ENCODE measurements at regions not wholly inside any gene's neighbourhood (a gene's known extent, or its start where the extent isn't known, plus 50 kb on each side); places are given as distances from the start of the nearest gene placed in this dataset.
"Not testable (repeated sequence)": the region's sequence is repeated elsewhere in the genome, so short reads cannot be mapped to it uniquely, and the experiment has no call there.

DNA sequence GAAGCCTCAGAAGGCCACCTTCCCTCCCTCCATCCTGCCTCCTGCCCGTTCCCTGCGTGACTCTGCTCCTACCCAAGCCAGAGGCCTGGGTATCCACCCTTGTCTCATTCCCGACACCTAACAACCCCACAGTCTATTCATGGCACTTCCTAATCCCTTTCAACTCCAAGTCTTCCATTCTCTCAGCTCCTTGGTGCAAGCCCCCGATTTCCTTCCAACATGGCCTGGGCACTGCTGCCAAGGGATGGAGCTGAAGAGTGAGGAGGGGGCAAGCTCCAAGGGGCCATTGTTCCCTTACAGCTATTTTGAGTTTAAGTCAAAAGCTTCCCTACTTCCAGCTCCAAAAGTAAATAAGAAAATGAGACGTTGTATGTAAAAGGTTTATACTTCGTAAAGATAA, 84.8 kb upstream of the ASB18 start:
- DNase-seq, result no peak

DNA sequence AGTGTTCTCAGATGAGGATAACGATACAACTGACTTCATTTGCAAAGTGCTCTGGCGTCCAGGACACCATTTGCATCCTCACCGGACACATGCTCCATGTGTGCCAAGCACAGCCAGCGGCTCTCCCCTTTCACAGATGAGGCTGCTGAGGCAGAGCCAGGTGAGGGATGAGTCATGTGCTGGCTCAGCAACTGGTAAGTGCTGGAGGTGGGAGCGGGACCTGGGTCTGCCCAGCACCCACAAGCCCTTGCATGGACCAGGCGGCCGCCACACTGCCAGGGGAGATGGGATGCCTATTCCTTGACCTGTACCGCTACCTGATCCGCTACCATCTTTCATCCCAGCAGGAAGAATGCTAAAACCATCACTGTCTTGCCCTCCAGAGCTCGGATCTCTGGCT, 86.2 kb upstream of the ASB18 start:
- no peak for DNase-seq

- no peak for DNase-seq
Observed at GRCh38 chr2:236351966-236352525, 87.8 kb upstream of the ASB18 start.

DNA sequence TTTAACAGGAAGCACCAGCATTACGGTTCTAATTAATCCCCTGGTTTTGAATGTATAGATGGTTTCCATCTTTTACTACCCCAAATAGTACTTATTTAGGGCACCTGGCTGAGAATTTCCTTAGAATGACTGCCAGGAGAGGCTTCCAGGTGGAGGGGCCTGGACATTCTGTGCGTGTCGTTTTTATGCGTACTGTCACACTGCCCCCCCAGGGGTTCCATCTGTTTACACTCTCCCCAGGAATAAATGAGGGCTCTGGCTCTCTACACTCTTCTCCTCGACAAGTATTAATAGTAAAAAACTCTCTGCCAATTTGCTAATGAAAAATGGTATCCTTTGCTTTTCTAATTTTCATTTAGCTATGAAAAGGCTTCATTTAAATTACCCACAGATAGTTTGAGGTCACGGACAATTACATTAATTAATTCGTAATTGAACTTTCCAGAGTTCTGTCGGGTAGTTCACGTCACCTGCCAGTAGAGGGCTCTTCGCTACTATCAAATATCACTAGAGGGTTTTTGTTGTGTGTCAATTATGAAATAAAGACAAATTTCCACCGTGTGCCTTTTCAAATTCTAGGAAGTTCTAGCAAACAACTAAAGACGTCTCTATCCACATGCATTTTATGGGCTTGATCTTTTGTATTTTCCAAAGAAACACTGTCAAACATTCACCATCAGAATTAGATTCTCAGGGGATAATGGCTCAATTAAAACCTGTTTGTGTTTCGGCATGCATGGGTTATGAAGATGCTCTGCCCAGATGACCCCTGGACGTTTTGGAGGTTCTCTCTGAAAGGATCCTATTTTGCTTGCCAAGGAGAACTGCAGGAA, 88.8 kb upstream of the ASB18 start:
- no peak for DNase-seq

- no peak for DNase-seq
Observed at GRCh38 chr2:236353594-236353942, 89.4 kb upstream of the ASB18 start.

DNA sequence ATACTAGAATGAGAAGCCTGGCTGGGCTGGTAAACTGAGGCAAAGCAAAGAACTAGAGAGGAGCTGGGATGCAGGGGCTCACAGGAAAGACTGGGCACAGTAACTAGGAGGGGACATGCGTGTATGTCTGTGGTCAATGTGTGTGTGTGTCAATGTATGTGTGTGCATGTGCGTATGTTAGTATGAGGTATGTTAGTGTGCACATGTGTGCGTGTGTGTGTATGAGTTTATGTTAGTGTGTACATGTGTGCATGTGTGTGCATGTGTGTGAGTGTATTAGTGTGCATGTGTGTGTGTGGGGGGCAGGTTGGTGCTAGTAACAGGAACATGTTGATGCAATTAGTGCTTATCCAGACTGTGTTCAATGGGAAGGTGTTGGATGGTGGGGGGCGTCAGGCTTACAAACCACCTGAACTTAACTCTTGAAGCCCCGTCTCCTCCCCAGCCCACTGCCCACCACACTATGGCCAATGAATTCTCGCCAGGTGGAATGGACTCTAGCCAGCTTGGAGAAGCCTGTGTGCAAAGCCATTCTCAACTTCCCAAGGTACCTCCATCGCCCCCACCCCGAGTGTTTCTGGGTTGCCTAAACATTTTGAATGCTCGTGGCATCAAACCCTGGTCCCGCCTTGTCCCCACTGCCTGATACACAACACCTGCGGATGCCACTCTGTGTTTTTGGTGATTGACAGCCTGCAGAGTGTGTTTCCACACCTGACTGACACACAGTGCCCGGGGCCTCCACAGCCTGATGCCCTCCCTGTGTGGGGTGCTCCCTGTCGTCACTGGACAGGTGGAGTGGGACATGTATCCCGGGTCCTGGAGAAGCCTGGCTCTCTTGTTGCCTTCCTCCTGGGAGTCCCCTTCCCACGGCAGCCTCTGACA, 90.1 kb upstream of the ASB18 start:
- no peak for DNase-seq

- DNase-seq, result no peak
Observed at GRCh38 chr2:236354973-236355595, 90.9 kb upstream of the ASB18 start.

GRCh38 chr2:236355911-236356310, 91.7 kb upstream of the ASB18 start:
- no peak for DNase-seq

- not testable (repeated sequence) for DNase-seq
Observed at GRCh38 chr2:236356321-236356720, 92.1 kb upstream of the ASB18 start.

- DNase-seq, result not testable (repeated sequence)
Observed at GRCh38 chr2:236358482-236358881, 94.3 kb upstream of the ASB18 start.

DNA sequence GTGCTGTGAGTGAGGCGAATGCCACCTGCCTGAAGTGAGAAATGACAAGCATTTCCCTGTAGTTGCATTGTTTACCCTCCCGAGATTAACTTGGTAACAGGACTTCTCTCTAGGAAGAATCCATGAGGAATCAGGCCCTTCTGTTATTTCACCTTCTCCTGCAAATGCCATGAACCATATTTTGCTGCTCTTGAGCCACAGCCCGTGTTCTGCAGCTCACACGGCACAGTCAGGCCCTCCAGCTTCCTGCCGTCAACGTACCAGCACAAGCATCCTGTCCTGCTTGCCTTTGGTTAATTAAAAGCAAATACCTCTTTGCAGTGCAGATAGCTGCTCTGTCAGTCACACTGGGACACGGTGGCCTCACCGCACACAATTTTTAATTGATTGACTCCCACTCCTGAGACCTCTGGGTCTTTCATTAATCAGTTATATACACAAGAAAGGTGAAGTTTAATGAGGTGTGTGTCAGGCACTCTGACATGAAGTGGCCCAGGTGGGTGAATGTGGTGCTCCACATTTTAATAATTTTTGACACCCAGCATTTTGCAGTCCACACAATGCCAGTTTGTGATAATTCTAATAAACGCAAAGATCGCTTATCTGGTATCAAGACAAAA, 95.3 kb upstream of the ASB18 start:
- DNase-seq, result no peak

GRCh38 chr2:236360496-236360895, 96.3 kb upstream of the ASB18 start:
- DNase-seq, result no peak

DNA sequence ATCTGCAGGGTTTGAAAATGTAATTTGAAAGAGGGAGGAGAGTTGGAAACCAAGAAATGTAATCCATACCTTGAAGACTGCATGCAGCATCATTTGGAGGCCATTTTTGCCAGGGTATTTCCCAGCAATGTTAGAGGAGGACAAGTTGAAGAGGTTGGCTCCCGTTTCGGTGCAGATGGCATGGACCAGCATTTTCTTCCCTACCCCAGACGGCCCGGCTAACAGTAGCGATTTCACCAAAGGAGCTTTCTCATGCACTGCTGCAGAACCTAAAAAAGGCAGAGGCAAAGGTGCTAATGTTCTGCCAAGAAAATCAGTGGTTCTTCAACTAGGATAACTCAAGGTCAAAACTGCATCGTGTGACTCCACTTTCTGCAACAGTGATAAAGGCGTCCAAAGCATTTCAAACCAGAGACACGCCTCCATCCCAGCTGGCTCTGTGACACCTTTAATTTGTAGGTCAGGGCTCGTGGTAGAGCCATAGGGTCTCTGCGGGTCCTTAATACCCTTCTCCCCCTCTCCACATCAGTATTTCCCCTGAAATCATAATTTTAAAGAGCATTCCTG, 99.6 kb upstream of the ASB18 start:
- no peak for DNase-seq

- no peak for DNase-seq
Observed at GRCh38 chr2:236365258-236366048, 101.2 kb upstream of the ASB18 start.

DNA sequence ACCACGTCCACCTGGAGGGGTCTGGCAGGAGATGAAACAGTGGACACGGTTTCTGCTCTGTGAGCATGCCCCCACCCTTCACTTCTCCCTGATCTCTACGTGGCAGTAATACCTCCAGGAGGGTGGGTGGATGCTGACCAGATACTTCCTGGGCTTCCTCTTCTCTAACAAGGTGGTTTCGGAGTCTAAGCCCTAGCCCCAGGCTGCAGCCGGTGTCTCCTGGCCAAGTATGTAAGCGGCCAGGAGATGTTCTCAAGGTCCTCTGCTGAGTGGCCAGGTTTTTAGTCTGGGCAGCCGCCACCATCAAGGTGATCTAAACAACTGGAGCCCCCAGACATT, 101.8 kb upstream of the ASB18 start:
- DNase-seq, result no peak

DNA sequence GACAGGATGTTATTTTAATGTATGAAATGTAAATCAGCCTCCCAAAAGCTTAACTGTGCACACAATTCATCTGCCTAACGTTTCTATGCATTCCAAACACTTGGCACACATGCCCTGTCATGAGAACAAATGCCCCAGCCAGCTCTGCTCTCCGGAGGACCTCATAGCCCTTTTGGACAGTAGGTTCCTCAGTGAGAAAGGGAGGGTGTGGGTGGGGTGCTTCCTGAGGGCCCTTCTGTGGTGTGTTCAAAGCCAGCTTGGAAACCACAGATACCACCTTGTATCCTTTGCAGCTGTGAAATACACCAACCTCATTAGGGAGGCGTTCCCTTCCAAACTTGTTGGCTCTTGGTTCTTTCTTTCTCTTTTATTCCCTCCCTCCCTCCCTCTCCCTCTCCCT, 102.2 kb upstream of the ASB18 start:
- DNase-seq, result no peak

- no peak for DNase-seq
Observed at GRCh38 chr2:236367506-236368289, 103.5 kb upstream of the ASB18 start.

- no peak for DNase-seq
Observed at GRCh38 chr2:236369661-236370062, 105.5 kb upstream of the ASB18 start.

- DNase-seq, result no peak
Observed at GRCh38 chr2:236370847-236371409, 106.7 kb upstream of the ASB18 start.

DNA sequence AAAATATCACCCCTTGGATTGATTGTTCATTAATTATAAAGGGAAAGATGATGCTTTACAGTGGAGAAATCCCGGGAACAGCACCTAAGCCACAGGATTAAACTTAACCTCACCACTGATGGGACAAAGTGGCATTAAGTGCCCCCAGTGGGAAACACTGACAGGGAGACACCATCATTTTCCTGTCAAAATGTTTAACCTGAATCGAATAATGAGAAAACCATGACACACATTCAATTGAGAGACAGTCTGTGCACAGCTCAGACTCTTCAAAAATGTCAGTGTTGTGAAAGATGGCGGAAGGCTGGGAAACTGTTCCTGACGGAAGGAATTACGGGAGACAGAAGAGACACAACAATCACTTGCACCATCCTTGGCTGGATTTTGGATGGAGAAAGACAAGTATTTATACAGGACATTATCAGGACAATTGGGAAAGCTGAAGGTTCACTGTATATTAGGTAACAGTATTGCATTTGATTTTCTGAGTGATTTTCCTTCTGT, 111.8 kb upstream of the ASB18 start:
- no peak for DNase-seq

Measured in NCI-H1930 (cell line).